ENCODE measurements at regions not wholly inside any gene's neighbourhood (a gene's known extent, or its start where the extent isn't known, plus 50 kb on each side); places are given as distances from the start of the nearest gene placed in this dataset.

GRCh38 chr2:79414690-79415089 lies 98.2 kb upstream of the CTNNA2 start:
- TF ChIP-seq CTCF (conservative IDR thresholded peaks at IDR 0.05; ENCODE audit: low read depth in 2 of 2) (no peak), EZH2phosphoT487 (IDR thresholded peaks at IDR 0.05; ENCODE audit: unreplicated experiment) (no peak)
